ENCODE measurements at regions not wholly inside any gene's neighbourhood (a gene's known extent, or its start where the extent isn't known, plus 50 kb on each side); places are given as distances from the start of the nearest gene placed in this dataset.

DNA sequence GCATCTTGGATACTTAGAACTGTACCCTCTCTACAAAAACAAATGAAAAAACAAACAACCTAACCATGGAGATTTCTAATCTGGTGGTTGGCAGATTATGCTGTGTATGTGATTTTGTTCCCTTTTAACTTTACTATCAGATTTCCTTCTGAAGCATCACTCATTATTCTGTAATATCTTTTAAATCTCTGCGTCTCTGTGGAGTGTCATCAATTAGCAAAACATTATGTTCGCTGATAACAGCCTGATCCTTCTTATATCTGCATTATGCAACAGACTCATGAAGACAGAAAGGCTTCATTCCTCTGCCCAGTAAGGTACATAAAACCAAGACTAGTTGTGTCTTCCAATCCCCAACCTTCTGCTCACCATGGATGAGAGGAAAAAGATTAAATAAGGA is 110.3 kb upstream of the PDE5A start:
- Histone ChIP-seq H3K4me3 (no peak overlapping the region), H3K27me3 (no peaks in the 10 kb centered on the region), H3K36me3 (no peaks in the 10 kb centered on the region), H3K27ac (no peak overlapping the region), H3K4me1 (ENCODE audit: low read depth) (peaks cover 7% of the 10 kb centered on the region), H3K9me3 (ENCODE audit: low read depth) (no peaks in the 10 kb centered on the region)
- DNase-seq (ENCODE audit: low read depth in 1 of 2, low spot score in 1 of 2) = no peak
- TF ChIP-seq, protein P1, sequence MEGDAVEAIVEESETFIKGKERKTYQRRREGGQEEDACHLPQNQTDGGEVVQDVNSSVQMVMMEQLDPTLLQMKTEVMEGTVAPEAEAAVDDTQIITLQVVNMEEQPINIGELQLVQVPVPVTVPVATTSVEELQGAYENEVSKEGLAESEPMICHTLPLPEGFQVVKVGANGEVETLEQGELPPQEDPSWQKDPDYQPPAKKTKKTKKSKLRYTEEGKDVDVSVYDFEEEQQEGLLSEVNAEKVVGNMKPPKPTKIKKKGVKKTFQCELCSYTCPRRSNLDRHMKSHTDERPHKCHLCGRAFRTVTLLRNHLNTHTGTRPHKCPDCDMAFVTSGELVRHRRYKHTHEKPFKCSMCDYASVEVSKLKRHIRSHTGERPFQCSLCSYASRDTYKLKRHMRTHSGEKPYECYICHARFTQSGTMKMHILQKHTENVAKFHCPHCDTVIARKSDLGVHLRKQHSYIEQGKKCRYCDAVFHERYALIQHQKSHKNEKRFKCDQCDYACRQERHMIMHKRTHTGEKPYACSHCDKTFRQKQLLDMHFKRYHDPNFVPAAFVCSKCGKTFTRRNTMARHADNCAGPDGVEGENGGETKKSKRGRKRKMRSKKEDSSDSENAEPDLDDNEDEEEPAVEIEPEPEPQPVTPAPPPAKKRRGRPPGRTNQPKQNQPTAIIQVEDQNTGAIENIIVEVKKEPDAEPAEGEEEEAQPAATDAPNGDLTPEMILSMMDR (IDR thresholded peaks at IDR 0.05; ENCODE audit: low read depth, low read length) = no peak

DNA sequence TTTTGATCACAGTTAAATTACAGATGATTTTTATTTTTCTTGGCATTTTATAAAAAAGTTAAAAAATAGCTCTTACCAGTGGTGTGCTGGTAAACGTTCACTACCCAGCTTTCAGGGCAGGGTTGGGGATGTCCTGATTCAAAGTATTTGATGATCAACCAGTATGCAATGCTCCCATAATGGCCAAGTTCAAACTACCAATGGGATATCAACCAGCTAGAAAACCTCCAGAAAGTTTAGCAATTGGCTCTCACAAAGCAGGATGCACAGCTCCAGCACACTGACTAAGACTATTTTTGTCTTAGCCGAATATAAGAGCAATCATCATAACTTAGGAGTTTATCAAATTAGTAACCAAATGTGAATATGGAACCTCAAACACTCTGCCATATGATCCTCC is 108.0 kb upstream of the PDE5A start:
- Histone ChIP-seq H3K9me3 (ENCODE audit: low read depth) (no peaks in the 10 kb centered on the region), H3K27me3 (no peaks in the 10 kb centered on the region), H3K36me3 (no peaks in the 10 kb centered on the region), H3K4me1 (ENCODE audit: low read depth) (peaks cover 7% of the 10 kb centered on the region), H3K27ac (no peak overlapping the region), H3K4me3 (no peak overlapping the region)
- TF ChIP-seq, protein P1 (IDR thresholded peaks at IDR 0.05; ENCODE audit: low read depth, low read length) = no peak
- no peak for DNase-seq (ENCODE audit: low read depth in 1 of 2, low spot score in 1 of 2)

DNA sequence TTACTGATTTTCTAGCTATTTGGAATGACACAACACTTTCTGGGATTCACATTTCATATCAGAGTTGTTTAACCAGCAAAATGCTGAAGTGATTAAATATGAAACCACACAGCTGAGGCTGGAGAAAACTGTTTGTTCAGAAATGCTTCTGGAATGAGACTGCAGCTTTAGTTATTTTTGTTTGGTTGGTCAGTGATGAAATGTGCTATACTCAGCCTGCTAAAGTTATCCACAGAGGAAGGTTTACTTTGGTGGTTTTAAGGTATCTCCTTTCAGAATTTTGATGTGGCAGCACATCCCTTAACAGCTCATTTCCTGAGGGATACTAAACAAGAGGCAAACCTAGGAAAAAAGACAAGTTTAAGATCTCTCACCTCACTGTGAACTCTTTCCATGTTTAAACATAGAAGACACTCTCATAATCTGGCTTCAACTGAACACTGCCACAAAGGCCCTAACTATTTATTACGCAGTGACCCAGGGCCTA is 106.6 kb upstream of the PDE5A start:
- Histone ChIP-seq H3K36me3 (no peaks in the 10 kb centered on the region), H3K27me3 (no peaks in the 10 kb centered on the region), H3K9me3 (ENCODE audit: low read depth) (no peaks in the 10 kb centered on the region), H3K4me1 (ENCODE audit: low read depth) (peaks cover 10% of the 10 kb centered on the region), H3K4me3 (no peak overlapping the region), H3K27ac (no peak overlapping the region)
- TF ChIP-seq, protein P1 (IDR thresholded peaks at IDR 0.05; ENCODE audit: low read depth, low read length) = no peak
- DNase-seq (ENCODE audit: low read depth in 1 of 2, low spot score in 1 of 2) = peak in 1 of 2 donors; percentile 69

DNA sequence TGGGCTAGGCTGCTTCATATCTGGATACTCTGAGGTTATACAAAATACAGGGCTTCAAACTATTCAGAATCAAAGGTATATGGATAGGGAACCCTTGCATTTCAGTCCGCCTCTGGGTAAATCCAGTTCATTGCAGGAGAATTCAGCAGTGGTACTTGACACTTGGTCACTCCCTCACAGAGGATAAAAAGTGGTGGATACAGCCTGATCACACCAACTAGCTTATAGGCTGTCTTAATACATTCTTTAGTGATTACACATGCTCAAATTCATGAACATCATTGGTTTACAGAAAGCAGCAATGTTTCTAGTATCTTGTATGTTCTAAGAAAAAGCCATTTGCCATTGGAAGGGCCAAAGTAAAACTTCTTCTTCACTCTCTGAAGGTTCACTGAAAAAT is 104.8 kb upstream of the PDE5A start:
- Histone ChIP-seq H3K36me3 (no peaks in the 10 kb centered on the region), H3K27me3 (no peaks in the 10 kb centered on the region), H3K27ac (no peak overlapping the region), H3K4me1 (ENCODE audit: low read depth) (peaks cover 10% of the 10 kb centered on the region), H3K9me3 (ENCODE audit: low read depth) (no peaks in the 10 kb centered on the region), H3K4me3 (no peak overlapping the region)
- no peak for DNase-seq (ENCODE audit: low read depth in 1 of 2, low spot score in 1 of 2)
- TF ChIP-seq, protein P1 (IDR thresholded peaks at IDR 0.05; ENCODE audit: low read depth, low read length) = no peak

DNA sequence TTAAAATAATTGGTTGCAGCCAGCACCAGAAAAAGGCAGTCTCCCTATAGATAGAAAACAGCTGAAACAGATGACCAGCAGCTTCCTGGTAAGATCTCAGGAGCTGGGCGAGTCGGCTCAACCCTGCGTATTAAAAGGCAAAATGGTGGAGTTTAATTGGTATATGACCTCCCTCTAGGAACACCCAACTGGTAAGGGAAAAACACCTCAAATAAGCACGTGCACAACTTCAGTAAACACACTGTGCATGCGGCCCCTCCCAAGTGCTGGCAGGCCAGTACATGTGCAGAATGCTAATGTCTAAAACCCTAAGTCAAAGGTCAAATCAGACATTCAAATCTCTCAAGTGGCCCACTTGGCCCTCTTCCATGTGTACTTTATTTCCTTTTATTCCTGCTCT is 103.2 kb upstream of the PDE5A start:
- peaks cover 10% of the 10 kb centered on the region for H3K4me1 ChIP-seq (ENCODE audit: low read depth)
- H3K36me3 ChIP-seq = no peaks in the 10 kb centered on the region
- H3K27ac ChIP-seq = no peak overlapping the region
- H3K27me3 ChIP-seq = no peaks in the 10 kb centered on the region
- no peak overlapping the region for H3K4me3 ChIP-seq
- no peaks in the 10 kb centered on the region for H3K9me3 ChIP-seq (ENCODE audit: low read depth)
- TF ChIP-seq, protein P1 (IDR thresholded peaks at IDR 0.05; ENCODE audit: low read depth, low read length) = no peak
- DNase-seq (ENCODE audit: low read depth in 1 of 2, low spot score in 1 of 2) = no peak

Measured in cardiac muscle cell (in vitro differentiated cells and primary cell).